Muscle layer of duodenum (tissue), 2 donors: ENCODE measurements at regions not wholly inside any gene's neighbourhood (a gene's known extent, or its start where the extent isn't known, plus 50 kb on each side); places are given as distances from the start of the nearest gene placed in this dataset.

Experiments
- H3K27ac ChIP-seq: one replicate; pipeline ENCODE4 v1.7.0; 2013; ENCODE audit warnings: mild to moderate bottlenecking, low read length
- H3K27me3 ChIP-seq: one replicate; pipeline ENCODE4 v1.7.0; 2013; ENCODE audit warnings: low read depth, mild to moderate bottlenecking, control low read depth, low read length
- H3K36me3 ChIP-seq, 2 donors: one replicate each; pipeline ENCODE4 v1.7.0; 2013; ENCODE audit warnings: low read length in 2 of 2, control low read depth in 1 of 2, mild to moderate bottlenecking in 1 of 2; ENCODE audit not compliant: insufficient read depth in 2 of 2, control insufficient read depth in 1 of 2
- H3K4me1 ChIP-seq, 2 donors: one replicate each; pipeline ENCODE4 v1.7.0; 2013; ENCODE audit warnings: low read length in 2 of 2, mild to moderate bottlenecking in 2 of 2, control low read depth in 1 of 2, moderate library complexity in 1 of 2; ENCODE audit not compliant: insufficient read depth in 2 of 2, control insufficient read depth in 1 of 2
- H3K4me3 ChIP-seq, 2 donors: one replicate each; pipeline ENCODE4 v1.7.0; 2013; ENCODE audit warnings: low read length in 2 of 2, low read depth in 1 of 2, mild to moderate bottlenecking in 1 of 2
- H3K9me3 ChIP-seq, 2 donors: one replicate each; pipeline ENCODE4 v1.7.0; 2013; ENCODE audit warnings: low read length in 2 of 2, control low read depth in 1 of 2, mild to moderate bottlenecking in 1 of 2; ENCODE audit not compliant: control insufficient read depth in 1 of 2
- donor health status: healthy.

DNA sequence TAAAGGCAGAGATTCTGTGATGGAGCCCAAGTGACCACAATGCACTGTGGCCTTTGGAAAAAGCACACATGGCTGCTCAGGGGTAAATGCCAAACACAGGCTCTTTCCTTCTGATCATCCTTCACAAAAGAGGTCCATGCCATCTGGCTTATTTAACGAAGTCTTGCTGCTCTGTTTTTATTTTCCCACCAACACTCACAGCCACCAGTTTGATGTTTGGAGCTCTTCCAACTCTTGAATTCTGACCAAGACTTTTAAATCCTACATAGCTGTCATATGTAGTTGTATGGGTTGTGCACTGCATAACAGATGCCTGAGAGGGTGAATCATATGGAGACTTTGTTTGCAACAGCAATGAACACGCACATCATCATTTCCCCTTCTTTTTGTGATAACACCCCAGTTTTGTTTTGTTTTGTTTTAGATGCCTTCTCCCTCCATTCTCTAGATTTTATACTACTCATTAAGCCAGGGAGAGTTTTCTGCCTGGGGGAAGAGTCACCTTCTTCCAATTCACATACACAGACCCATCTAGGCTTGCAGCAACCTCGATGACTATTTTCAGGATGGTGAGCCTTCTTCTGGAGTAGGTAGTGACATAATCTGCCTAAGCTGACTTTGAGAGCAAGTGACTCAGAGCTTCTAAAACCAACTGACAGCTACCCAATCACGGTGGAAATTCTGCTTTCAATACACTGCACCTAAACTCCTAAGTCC, 145.2 kb upstream of the WSCD2 start:
- H3K27me3 ChIP-seq = no peaks in the 10 kb centered on the region
- H3K27ac ChIP-seq = no peak overlapping the region
- no peaks in the 10 kb centered on the region for H3K36me3 ChIP-seq
- H3K4me3 ChIP-seq = no peak overlapping the region
- no peaks in the 10 kb centered on the region for H3K9me3 ChIP-seq
- H3K4me1 ChIP-seq = no peaks in the 10 kb centered on the region

DNA sequence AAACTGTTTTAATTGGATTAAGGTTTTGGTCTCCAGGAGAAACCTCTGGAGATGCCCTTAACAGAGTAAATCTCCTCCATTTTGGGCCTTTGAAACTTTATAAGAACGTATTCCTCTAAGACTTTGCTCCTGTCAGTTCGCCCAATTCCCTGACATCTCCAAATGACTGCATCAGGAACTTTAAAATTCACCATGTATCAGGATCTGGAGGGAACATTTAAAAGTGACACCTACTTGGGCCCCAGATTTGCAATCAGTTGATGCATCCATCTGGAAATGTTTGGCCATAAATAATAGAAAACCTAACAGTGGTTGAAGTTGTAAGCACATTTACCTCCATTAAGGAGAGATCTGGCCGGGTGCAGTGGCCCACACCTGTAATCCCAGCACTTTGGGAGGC, 144.1 kb upstream of the WSCD2 start:
- Histone ChIP-seq H3K4me3 (no peak overlapping the region), H3K36me3 (no peaks in the 10 kb centered on the region), H3K27me3 (no peaks in the 10 kb centered on the region), H3K4me1 (no peaks in the 10 kb centered on the region), H3K27ac (no peak overlapping the region), H3K9me3 (no peaks in the 10 kb centered on the region)

DNA sequence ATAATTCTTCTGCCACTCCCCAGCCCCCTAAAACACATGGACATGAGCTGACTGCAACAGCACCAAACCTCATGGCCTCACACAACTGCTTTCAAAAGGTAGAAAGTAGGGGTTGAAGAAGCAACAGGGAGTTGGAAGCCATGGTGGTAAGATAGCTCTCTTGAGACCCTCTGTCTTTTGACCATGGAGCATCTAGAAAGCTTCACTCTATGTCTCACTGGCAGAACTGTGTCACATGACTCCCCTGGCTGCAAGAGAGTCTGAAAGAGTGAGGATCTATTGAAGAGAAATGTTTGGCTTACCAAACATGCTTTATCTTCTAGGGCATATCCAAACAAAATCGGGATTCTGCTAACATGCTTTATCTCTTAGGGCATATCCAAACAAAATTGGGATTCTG, 142.9 kb upstream of the WSCD2 start:
- H3K27ac ChIP-seq = no peak overlapping the region
- no peak overlapping the region for H3K4me3 ChIP-seq
- no peaks in the 10 kb centered on the region for H3K9me3 ChIP-seq
- no peaks in the 10 kb centered on the region for H3K27me3 ChIP-seq
- no peaks in the 10 kb centered on the region for H3K4me1 ChIP-seq
- no peaks in the 10 kb centered on the region for H3K36me3 ChIP-seq

DNA sequence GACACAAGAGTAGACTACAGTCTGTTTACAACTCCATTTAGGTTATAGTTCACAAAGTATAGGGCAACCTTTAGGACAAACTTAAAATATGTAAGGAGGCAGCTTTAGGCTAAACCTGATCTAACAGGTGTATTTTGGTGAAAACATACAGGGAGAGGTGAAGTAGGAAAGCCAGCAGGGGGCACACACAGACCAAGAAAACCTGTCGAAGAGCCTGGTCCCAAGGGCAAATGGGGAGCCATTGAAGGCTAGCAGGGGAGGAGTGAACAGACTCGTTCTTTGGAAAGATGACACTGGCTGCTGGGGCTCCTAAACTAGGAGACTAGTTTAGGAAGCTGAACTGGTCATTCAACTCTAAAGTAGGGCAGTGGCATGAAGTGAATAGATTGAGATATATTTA, 138.8 kb upstream of the WSCD2 start:
- no peak overlapping the region for H3K27ac ChIP-seq

DNA sequence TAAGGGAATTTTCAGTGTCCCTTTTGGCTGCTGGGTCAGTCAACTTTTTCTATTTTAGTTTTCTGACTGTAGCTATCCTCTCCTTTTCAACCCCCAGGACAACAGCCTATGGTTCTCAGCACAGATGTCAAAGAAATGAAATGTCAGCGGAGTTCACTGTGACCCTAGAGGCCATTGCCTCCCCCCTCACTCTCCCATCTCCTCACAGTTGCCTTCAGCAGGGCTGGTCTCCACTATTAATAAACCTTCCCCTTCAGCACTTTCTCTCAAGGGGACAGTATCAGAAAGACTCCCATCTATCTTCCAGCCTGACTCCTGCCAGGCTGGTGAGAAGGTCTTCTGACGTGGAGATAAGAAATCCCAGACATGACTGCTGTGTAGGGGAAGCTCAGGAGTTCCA, 137.1 kb upstream of the WSCD2 start:
- no peak overlapping the region for H3K4me3 ChIP-seq
- H3K27ac ChIP-seq = no peak overlapping the region
- no peaks in the 10 kb centered on the region for H3K36me3 ChIP-seq

More for the DNA sequence above, 138.8 kb upstream of the WSCD2 start:
- H3K36me3 ChIP-seq = no peaks in the 10 kb centered on the region
- no peak overlapping the region for H3K4me3 ChIP-seq
- H3K4me1 ChIP-seq = no peaks in the 10 kb centered on the region
- H3K9me3 ChIP-seq = no peaks in the 10 kb centered on the region
- H3K27me3 ChIP-seq = no peaks in the 10 kb centered on the region

DNA sequence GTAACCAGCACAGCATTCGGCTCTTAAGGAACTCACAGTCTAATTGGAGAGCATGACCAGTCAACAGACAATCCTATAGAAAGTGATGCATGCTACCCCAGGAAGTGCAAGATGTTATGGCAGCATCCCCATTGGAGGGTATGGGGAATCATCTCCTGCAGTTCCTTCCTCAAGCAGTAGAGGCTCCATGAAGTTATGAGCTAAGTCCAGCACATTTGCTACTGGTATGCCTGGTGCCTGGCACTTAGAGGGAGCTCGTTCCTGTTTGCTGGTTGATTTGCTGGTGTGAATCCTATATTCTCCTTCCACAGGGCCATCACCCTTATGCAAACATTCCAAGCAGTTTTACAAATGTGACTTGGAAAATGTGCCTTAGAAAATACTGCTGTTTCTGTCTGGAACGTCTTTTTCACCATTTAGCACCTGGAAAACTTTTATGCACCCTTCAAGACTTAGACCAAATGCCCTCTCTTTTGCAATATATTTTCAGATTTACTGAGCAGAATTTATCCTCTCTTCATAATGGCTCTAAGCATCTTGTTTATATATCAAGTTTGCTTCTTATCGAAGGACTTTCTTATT, 136.1 kb upstream of the WSCD2 start:
- H3K4me3 ChIP-seq = no peak overlapping the region
- no peaks in the 10 kb centered on the region for H3K4me1 ChIP-seq
- no peak overlapping the region for H3K27ac ChIP-seq
- H3K9me3 ChIP-seq = no peaks in the 10 kb centered on the region
- H3K27me3 ChIP-seq = no peaks in the 10 kb centered on the region
- no peaks in the 10 kb centered on the region for H3K36me3 ChIP-seq

More for the DNA sequence above, 137.1 kb upstream of the WSCD2 start:
- no peaks in the 10 kb centered on the region for H3K4me1 ChIP-seq
- no peaks in the 10 kb centered on the region for H3K9me3 ChIP-seq
- H3K27me3 ChIP-seq = no peaks in the 10 kb centered on the region

DNA sequence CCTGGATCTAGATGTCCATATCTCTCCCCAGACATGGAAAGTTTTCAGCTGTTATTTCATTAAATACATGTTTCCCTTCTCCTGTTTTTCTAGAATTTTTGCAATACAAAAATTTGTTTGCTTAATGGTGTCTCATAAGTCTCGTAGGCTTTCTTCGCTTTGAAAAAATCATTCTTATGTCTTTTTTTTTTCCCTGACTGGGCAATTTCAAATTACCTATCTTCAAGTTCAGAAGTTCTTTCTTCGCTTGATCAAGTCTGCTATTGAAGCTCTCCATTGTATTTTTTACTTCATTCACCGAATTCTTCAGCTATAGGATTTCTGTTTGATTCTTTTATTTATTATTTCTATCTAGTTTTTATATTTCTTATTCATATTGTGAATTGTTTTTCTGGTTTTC, 130.2 kb upstream of the WSCD2 start:
- H3K36me3 ChIP-seq = no peaks in the 10 kb centered on the region
- H3K9me3 ChIP-seq = peaks cover 0 to 4% of the 10 kb centered on the region in 2 donors
- no peaks in the 10 kb centered on the region for H3K4me1 ChIP-seq
- no peak overlapping the region for H3K27ac ChIP-seq
- H3K27me3 ChIP-seq = no peaks in the 10 kb centered on the region
- H3K4me3 ChIP-seq = no peak overlapping the region

DNA sequence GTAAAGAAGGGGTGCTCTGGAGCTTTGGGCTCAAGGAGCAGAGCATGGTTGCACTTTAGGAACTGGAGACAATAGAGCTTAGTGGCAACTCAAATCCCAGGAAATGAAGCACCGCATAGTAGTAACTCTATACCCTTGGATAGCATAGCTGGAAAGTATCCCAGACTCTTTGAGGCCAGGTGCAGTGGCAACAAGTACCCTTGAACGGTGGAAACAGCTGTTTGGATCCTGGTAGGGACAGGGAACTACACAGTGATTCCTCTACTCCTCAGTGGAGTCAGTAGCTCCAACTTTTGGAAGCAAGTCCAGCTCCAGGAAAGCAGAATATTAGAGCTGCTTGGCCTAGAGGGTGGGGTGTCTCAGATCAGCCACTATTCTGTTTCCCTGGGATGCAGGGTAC, 129.0 kb upstream of the WSCD2 start:
- H3K36me3 ChIP-seq = no peaks in the 10 kb centered on the region

DNA sequence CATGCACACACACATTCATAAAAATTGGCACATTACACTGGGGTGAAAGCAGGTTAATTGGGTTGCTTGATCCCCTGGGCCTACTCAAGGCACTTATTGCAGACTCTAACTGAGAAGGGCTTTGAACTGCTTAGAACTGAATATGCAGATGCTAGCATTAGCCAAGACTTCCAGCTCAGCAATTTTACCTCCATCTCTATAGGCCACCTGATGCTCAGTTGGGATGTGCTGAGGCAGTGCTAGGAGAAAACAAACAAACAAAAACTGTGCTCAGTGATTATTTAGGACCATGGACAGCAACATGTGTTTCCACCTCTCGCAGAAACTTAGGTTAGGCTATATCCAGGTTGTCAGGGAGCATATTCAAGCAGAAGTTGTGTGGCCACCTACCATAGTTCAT, 124.8 kb upstream of the WSCD2 start:
- no peaks in the 10 kb centered on the region for H3K36me3 ChIP-seq
- no peak overlapping the region for H3K27ac ChIP-seq
- peaks cover 0 to 3% of the 10 kb centered on the region in 2 donors for H3K9me3 ChIP-seq
- H3K27me3 ChIP-seq = no peaks in the 10 kb centered on the region
- no peaks in the 10 kb centered on the region for H3K4me1 ChIP-seq
- no peak overlapping the region for H3K4me3 ChIP-seq

More for the DNA sequence above, 129.0 kb upstream of the WSCD2 start:
- H3K4me1 ChIP-seq = no peaks in the 10 kb centered on the region
- no peaks in the 10 kb centered on the region for H3K27me3 ChIP-seq
- no peak overlapping the region for H3K27ac ChIP-seq
- peaks cover 0 to 4% of the 10 kb centered on the region in 2 donors for H3K9me3 ChIP-seq
- no peak overlapping the region for H3K4me3 ChIP-seq

DNA sequence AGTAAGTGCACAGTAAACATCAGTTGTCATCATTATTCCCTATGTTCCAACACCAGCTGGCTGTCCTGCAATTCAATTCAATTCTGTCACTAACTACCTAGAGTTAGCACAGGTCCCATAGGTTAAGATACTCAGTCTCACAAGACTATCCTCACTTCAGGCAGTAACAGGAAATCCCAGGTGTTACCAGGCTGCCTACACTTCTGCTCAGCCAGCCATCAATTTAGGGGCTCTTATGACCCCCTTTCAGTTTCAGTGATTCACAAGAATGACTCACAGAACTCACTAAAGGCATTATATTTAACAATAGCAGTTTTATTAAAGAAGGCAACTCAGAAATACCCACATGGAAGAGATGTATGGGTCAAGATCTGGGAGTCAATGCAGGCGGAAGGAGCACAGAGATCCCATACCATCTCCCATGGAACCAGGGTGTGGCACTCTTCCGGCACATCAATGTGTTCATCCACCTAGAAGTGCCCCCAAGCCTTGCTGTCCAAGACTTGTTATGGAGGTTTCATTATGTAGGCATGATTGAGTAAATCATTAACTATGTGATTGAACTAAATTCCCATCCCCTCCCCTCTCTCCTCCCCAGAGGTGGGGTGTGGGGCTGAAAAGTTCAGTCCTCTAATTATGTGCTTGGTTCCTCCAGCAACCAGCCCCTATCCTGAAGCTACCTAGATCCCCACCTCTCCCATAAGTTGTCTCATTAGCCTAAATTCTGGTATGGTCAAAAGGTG, 120.8 kb upstream of the WSCD2 start:
- no peaks in the 10 kb centered on the region for H3K4me1 ChIP-seq

DNA sequence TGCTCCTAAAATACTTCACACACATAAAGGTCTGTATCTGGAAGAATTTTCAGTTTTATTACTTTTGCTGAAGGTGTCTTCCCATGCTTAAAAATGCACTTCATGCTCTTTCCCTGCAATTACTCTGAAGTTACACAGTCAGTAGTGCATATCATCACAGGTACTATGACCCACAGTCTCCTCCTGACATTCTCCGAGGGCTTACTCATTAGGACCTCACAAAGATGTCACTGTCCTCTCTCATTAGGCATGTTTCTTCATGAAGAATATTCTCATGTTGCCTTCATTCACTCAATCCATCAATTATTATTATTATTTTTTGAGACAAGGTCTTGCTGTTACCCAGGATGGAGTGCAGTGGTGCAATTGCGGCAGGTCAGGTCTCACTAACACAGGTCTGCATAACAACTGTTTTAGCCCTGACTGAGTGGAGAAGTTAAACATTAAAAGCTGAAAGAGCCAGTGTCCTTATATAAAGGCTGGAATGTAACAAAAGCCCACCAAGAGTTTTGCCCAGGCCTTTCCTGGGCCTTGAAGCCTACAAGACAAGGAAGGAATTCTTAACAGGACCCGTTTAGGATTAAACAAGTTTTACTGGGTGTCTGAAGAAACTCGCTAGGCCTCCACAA, 119.5 kb upstream of the WSCD2 start:
- Histone ChIP-seq H3K4me3 (no peak overlapping the region), H3K9me3 (no peaks in the 10 kb centered on the region), H3K27ac (no peak overlapping the region), H3K4me1 (no peaks in the 10 kb centered on the region), H3K36me3 (no peaks in the 10 kb centered on the region), H3K27me3 (no peaks in the 10 kb centered on the region)

More for the DNA sequence above, 120.8 kb upstream of the WSCD2 start:
- H3K4me3 ChIP-seq = no peak overlapping the region
- H3K27me3 ChIP-seq = no peaks in the 10 kb centered on the region
- no peaks in the 10 kb centered on the region for H3K36me3 ChIP-seq
- no peak overlapping the region for H3K27ac ChIP-seq
- H3K9me3 ChIP-seq = no peaks in the 10 kb centered on the region
